OCI-LY3 (cell line): ENCODE measurements at regions not wholly inside any gene's neighbourhood (a gene's known extent, or its start where the extent isn't known, plus 50 kb on each side); places are given as distances from the start of the nearest gene placed in this dataset.

Source experiments
- EZH2phosphoT487 ChIP-seq: fragments of 200-600 bp; shearing (Covaris generic); IDR thresholded peaks from 2 replicates; pipeline ENCODE4 v1.6.1; 2018; ENCODE audit warnings: antibody characterized with exemption, mixed run types, low read depth
- TF ChIP-seq, protein P1 (sequence below): fragments of 200-600, 300-600 bp; sonication (generic); IDR thresholded peaks from 2 replicates; pipeline ENCODE4 v1.5.1; 2014; ENCODE audit warnings: antibody characterized with exemption, low read length, low read depth

DNA sequence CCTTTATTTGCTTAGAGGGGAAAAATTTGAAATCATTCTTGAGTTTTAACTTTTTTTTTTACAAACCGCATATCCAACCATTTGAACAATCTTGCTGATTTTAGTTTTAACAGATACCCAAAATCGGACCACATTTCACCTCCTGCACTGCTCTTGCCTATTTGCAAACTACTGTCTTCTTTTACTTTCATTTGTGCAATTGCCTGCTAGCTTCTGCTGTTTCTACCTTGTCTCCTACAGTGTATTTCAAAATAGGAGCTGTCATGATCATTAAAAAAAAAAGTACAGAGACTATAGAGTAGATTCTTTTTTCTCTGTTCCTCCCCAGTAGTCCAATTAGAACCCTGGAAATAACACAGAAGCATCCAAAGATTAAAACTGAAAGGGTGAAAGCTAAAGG lies 1081.2 kb downstream of the SOCS6 start:
- TF ChIP-seq, protein P1, sequence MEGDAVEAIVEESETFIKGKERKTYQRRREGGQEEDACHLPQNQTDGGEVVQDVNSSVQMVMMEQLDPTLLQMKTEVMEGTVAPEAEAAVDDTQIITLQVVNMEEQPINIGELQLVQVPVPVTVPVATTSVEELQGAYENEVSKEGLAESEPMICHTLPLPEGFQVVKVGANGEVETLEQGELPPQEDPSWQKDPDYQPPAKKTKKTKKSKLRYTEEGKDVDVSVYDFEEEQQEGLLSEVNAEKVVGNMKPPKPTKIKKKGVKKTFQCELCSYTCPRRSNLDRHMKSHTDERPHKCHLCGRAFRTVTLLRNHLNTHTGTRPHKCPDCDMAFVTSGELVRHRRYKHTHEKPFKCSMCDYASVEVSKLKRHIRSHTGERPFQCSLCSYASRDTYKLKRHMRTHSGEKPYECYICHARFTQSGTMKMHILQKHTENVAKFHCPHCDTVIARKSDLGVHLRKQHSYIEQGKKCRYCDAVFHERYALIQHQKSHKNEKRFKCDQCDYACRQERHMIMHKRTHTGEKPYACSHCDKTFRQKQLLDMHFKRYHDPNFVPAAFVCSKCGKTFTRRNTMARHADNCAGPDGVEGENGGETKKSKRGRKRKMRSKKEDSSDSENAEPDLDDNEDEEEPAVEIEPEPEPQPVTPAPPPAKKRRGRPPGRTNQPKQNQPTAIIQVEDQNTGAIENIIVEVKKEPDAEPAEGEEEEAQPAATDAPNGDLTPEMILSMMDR = no peak
- no peak for TF ChIP-seq EZH2phosphoT487
